GM18498 (cell line): ENCODE measurements at regions not wholly inside any gene's neighbourhood (a gene's known extent, or its start where the extent isn't known, plus 50 kb on each side); places are given as distances from the start of the nearest gene placed in this dataset.
"Not testable (repeated sequence)": the region's sequence is repeated elsewhere in the genome, so short reads cannot be mapped to it uniquely, and the experiment has no call there.

Experiments
- ATAC-seq: cut with Tn5 transposase; IDR thresholded peaks from one replicate; pipeline ENCODE4 v1.9.1; 2021; ENCODE audit warnings: mild to moderate bottlenecking, moderate library complexity; ENCODE audit not compliant: unreplicated experiment

DNA sequence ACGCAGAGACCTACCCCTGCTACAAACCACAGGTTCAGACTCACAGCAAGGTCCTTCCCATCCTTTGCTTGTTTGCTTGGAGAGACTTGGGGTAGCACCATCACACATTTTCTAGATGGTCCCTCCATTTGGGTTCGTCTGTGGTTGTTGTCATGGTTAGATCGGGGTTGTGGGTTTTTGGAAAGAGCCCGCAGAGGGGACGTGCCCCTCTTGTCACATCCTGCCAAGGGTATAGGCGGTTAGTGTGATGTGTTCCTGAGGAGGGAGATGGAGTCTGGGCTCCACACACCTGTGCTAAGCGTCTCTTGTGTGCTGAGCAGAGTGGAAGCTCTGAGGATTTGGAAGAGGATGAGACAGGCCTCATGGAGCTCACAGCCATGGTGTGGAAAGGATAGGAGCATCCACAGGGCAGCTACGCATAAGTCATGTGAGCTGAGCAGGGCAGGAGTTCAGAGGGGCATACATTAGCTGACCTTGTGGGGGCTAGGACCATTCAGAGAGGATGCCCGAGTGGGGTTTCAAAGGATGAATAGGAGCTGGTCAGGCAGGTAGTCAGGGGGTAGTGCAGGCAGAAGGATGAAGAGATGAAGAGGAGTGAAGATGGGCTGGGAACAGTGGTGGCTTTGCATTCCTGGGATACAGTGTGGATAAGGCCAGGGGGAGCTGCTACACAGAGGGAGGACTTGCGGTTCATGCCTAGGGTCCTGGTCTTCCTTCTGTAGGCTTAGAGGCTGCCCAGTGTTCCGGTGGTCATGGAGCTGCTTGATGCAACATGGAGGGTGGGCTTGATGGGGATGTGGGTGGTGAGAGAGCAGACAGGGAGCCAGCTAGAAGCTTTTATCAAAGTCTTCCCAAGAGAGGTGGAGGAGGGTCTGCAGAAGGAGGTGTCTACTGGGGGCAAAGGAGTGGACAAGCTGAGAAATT is 62.9 kb downstream of the ACKR3 start:
- no peak for ATAC-seq

DNA sequence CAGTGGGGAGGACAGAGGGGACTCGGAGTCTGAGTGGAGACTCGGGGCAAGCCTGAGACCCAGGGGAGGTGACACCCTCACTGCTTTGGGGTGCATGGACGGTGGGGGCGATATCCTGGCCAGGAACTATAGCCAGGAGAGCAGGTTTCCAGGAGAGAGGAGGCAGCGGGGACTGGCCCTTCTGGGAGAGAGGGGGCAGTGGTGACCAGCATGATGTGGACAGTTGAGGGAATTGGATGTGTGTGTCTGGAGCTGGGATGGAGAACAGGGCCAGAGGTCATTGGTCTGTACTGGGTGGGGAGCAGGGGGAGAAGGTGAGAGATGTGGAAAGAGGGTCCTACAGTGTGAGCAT is 63.6 kb downstream of the ACKR3 start:
- ATAC-seq: no peak

DNA sequence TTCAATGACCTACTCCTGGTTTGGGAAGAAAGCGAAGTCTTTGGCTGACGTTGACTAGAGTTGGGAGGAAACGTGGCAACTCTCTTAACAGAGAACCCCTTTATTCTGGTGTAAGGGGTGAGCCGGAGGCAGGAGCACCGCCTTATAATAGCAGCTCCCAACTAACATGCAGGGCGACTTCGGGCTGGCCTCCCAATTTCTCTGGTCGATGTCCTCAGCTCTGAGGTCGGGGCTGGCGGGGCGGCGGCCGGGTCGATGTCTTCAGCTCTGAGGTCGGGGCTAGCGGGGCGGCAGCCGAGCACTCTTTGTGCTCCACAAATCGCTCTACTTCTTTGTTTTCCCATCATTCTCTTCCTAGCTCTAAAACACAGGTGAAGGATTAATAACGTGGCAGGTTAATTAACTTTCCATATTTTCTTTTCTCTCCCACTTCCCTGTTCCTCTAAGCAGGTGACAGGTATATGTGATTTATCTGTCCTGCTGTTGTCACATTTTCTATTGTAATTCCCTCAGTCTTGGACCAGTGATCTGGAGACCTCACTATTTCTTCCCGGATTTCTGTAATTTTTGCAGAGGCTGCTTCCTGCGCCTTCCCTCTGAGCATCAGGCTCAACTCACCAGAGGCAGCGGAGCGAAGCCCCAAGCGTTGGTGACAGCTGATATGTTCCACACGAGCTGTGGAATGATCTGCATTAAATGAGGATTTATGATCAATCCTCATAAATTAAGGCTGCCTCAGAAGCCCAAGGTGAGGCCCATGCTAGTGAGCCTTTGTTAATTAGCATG is 64.3 kb downstream of the ACKR3 start:
- no peak for ATAC-seq

DNA sequence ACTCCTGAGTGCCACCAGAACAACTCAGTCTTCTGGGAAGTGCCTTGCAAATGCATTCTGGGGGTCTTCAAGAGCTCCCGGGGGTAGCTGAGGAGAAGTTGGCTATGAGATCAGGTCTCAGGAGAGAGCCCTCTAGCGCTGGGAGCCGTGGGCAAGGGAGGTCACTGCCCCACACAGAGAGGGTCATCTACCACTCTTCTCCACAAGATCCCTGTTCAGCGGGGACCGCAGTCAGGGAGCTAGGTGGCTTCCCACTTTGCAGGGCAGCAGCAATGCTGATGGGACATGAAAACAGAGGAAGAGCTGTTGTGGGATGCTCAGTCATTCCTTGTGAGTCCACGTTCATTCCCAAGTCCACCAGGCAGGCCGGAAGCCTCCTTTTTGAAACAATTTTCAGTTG is 66.6 kb downstream of the ACKR3 start:
- no peak for ATAC-seq

DNA sequence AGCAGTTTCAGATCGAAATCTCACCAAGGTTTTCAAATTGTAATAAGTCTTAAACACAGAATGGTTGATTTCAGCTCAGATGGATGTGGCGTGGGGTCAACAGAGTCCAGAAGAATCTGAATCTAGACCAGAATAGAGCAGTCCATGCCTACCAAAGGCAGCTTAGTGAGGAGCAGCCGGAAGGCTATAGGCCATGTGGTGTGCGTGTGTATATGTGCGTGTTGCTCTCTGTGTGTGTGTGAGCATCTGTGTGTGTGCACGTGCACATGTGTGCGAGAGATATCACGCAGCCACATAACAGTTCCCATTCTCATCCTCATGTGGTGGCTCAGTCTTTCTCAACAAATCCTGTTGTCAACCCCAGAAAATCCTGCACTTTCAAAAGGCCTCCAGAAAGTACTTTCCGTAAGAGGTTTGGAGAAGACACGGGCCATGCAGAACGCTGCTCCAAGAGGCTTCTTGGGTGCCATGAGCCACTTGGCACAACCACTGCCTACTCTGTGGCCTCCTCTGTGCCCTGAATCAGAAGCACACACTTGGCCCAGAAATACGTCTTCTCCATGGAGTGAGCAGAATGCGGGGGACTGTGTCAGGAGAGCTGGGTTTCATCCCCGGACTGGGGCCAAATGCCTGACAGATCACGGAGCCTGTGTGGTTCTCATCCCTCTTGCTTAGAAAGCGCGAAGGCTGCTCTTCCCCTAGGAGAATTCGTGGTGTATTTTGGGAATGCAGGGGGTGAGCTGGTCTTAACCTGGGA is 67.3 kb downstream of the ACKR3 start:
- no peak for ATAC-seq

DNA sequence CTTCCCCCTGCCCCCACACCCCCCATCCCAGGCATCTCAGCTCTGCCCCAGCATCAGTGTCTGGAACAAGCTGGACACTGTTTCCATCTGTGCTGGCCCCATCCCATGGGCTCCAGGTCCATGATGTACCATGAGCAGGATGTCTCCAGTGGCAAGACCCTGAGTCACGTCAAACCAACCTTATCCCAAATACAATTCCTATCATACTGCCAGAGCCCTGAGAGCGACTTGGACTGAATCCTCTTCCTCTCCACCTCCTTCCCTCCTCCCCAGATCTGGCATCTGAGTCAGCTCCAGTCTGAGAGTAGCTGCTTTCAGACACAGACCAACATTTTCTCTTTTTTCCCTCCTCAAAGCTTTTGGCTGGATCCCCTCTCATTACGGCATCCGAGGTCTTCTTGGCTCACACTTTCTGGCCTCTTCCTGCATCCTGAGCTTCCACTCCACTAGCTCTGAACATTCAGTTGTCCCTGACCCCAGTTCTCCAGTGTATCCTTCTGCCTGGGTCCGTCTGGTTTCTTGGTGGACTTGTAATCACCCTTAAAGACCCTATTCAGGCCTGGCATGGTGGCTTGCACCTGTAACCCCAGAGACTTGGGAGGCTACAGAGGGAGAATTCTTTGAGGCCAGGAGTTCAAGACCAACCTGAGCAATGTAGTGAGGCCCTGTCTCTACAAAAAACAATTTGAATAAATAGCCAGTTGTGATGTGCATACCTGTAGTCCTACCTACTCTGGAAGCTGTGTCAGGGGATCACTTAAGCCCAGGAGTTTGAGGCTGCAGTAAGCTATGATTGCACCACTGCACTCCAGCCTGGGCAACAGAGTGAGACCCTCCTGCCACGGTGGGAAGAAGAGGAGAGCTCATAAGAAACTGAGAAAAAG is 68.3 kb downstream of the ACKR3 start:
- no peak for ATAC-seq

DNA sequence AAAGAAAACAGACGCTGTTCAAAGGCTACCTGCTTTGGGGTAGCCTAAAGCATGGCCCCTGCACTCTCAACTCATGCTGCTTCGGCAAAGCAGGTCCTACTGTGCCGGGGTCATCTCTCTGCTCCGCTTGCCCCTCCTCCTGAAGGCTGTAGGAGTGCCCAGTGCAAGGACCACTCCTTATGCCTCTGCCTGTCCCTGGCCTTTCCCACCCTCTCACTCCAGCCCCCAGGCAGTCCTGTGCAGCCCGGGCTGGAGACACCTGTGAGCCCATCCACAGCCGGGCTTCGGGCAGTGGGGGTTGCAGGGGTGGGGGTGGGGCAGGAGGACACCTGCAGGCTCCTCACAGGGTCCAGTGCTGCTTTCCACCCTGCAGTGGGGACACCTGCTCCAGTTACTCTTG is 69.1 kb downstream of the ACKR3 start:
- ATAC-seq: no peak

DNA sequence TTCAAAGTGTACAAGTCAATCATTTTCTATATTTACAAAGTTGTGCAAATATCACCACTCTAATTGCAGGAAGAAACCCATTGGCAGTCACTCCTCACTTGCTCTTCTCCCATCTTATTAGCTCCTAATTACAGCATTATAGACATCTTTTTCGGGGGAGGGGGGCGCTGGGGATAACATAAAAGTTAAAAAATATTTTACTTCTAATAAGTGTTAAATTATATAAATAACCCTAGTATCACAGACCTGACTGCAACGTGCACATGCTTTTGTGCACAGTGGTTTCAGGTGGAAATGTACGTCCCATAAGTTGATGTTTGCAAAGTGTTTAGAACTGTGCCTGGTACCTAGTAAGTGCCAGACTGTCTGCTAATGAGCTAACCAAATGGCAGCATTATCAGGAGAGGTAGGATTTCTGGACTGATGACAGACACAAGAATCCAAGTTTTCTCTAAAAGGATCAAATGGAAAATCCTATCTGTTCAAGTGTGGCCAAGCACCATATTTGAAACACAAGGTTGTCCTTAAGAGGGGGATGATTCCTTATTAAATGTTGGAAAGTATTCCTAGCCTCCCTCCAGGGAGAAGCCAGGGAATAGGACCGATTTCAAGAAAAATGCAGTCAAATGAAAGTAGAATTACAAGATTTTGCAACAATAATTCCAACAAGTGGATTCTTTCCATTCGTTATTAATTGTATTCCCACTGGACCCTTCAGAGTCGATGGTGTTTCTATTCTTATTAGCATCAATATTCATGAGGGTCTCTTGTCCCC is 70.0 kb downstream of the ACKR3 start:
- ATAC-seq: no peak

DNA sequence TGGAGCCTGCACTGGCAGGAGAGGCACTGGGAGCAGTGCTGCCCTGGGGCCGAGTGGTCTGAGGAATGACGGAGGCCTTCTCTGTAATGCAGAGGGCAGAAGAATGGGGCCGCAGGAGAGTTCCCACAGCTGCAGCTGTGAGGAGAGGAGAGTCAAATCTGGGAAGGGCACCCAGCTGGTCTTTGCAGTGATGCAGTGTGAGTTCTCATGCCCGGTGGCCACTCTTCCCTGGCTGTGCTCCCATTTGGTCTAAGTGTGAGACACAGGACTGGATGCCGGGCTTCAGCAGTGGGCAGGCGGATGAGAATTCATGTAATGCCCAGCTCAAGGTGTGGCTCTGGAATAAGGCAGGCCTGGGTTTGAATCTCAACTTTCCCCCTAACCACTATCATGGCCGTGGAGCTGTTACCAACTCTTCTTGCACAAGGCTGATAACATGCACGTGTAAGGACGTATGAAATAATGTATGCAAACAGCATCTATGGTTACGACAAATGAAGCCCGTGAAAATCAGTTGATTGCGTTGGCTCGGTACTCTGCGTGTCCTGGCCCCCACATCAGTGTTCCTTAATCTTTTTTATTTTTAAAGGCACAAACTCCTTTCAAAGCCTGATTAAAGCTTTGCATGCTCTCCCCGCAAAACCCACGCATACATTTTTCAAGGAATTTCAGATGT is 71.6 kb downstream of the ACKR3 start:
- no peak for ATAC-seq

DNA sequence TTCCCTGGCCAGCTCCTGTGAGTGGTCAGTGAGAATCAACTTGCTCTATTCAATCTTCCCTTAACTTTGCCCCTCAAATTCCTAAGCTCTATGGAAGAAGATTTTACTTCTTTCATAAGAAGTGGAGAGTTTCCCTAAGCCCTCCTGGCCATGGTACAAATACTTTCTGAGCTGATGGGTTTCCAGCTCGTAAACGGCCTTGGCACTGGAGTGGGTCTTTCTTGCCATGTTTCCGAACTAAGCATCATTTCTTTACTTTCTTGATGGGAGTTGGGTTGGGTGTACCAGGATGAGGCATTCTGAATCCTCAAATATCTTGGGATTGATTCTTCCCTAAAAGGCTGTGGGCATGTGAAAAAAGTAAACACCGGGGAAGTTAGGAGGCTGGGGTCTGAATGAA is 72.5 kb downstream of the ACKR3 start:
- ATAC-seq: no peak

DNA sequence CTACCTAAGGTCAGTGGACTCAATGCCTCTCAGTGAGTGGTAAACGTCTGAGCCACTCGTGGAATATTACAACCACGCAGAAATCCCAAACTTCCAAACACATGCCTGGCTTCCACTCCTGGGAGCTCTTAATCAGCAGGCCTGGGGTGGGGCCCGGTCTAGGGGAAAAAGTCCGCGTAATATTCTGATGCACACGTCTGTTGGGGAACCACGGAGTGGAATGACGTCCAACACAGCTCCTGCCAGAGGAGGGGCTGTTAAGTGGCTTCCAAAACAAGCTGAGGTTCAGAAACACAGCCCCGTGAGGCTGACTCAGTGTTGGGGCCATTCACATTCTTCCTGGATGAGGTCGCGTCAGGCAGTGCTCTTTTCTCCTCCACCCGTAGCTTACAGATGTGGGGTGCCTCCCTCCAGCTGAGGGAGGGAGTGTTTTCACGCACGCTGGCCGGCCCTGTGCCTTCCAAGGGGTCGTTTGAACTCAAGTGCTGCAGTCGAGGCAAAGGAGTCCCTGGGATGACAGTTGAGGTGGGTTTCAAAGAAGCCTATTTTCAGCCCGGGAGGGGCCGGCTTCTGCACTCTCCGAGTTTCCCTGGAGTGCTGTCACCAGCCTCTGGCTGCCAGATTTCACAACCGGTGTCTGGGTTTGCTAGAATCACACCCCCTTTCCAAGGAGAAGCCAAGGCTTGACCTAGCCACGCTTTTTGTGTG is 73.1 kb downstream of the ACKR3 start:
- no peak for ATAC-seq

DNA sequence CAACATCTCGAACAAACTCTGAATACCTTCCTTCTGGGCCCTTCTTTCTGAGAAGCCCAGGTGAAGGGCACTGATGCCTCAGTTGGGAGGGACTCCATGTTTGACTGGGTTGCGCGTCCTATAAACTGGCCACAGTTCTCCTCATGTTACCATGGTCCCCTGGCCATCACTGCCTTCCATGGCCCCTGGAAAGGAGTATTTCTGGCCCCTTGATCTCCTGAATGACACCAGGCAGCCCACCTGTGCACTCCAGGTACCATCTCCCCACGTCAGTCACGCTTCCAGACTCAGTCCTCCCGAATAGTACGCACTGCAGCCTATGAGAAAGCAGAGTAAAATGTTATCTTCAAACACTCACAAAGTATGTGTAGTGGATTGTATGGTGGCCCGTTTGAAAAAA is 73.9 kb downstream of the ACKR3 start:
- no peak for ATAC-seq

DNA sequence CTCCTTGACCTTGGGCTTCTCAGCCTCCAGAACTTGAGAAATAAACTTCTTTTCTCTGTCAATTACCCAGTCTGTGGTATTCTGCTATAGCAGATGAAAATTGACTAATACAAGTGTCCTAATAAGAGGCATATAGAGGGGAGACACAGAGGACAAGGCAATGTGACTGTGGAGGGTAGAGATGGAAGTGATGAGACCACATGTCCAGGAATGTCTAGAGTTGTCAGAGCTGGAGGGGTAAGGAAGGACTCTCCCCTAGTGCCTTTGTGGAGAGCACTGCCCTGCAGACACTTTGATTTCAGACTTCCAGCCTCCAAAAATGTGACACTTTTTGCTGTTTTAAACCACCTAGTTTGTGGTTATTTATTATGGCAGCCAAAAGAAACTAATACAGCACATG is 74.4 kb downstream of the ACKR3 start:
- ATAC-seq: no peak

DNA sequence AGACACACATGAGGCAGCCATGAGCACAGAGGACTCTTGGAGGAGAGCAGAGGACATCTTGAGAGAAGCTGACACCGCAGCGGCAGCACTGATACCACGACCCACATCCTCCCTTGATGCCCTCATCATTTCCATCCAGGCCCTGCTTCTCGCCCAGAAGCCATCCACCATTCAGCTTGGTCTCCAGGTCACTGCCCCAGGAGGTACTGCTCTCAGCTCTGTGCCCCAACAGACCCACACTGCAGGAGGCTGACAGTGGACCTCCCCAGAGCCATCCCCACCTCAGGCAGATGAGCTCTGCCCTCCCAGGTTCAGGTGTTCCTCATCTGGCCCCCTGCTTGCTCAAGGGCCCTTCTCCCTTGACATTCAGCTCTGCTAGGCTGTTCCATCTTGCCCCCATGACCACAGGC is 74.9 kb downstream of the ACKR3 start:
- ATAC-seq: no peak

DNA sequence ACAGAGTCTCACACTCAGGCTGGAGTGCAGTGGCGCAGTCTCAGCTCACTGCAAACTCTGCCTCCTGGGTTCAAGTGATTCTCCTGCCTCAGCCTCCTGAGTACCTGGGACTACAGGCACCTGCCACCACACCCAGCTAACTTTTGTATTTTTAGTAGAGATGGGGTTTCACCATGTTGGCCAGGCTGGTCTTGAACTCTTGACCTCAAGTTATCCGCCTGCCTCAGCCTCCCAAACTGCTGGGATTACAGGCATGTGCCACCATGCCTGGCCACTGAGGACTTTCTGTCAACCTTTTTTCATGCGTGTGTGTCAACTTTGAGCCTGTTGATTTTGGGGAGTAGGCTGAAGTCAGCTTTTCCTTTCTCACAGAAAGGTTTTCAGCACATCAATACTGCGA is 75.5 kb downstream of the ACKR3 start:
- ATAC-seq: not testable (repeated sequence)

DNA sequence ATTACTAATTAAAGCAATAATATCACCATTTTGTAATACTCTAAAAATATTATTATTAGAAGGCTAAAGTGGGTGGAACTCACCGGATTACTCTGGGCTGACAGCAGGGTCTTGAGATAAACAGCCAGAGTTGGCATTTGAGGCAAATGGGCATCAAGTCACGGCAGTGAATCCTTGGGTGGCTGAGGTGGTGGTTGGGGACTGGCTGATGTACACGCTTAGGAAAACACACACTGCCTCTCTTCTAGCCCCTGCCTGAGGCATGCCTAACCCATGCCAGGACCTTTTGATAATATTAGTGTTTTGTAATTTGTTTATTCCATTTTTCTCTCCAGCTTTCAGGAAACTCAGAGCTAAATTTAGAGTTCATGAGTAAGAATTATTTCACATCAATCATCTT is 76.8 kb downstream of the ACKR3 start:
- no peak for ATAC-seq

DNA sequence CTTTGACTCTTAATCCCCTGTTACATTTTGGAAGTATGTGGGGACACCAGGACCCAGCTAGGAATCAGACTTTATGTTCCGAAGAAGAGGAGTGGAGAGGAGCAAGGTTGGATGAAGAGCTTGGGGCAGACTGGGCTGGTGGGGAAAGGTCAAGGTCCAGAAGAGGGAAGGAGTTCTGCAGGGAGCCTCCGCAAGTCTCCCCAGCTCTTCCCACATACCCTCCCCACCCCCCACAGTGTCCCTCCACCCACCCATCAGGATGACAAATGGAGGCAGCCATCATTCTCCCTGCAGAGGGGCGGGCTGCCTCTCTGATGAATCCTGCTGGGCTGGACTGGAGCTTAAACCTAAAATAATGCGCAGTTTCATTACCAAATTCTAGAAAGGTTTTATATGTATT is 77.2 kb downstream of the ACKR3 start:
- no peak for ATAC-seq

DNA sequence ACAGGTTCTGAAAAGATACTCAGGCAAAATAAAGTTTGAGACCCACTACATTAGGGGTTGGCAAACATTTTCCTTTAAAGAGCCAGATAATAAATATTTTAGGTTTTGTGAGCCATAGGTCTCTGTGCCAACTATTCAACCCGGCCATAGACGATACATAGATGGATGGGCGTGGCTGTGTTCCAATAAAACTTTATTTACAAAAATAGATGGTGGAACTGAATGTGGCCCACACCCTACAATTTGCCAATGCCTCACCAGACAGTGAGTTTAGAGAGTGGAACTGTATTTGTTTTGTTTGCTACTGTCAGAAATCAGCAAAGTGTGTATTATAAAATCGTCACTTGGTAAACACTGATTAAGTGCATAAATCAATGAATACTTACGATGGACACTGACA is 78.0 kb downstream of the ACKR3 start:
- no peak for ATAC-seq

DNA sequence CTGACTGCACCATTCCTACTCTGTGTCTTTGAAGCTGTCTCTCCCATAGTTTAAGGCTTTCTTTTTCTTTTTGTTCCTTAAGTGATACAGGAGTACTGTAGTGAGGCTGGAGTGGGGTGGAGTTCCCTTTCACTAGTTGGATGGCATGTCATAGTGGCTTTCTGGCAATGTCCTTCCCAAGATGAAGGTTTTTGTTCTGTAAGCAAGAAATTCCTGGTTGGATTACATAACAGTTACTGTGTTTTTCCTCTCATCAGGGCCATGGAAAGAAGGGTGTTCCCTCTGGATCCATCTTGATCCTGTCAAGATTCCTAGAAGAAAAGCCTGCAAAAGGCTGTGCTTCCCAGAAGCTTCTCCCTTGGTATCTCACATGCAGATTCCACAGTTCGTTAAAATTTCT is 84.2 kb downstream of the ACKR3 start:
- ATAC-seq: no peak
